ENCODE measurements at regions not wholly inside any gene's neighbourhood (a gene's known extent, or its start where the extent isn't known, plus 50 kb on each side); places are given as distances from the start of the nearest gene placed in this dataset.

DNA sequence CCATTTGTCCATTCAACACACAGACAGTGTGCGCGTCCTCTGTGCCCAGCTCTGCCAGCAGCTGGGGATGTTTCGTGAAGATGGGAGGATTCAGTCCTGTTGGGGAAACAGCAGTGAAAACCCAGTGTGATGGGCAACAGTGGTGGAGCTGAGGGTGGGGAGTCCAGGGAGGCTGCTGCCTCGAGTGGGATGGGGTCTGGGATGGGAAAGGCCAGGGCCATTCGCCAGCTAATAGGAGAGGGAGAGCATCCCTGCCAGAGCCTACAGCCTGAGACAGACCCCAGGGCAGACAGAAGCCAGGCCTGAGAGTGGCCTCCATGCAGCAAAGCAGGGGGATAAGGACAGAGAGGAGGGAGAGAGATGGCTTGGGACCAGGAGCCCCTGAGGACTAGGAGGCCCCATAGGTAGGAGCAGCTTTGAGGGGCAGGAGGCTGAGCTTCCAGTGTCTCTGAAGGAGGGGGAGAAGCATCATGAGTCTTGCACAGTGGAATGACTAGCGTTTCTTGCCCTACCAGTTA lies 252.6 kb downstream of the NPHP4 start:
- Histone ChIP-seq H3K4me1 (ENCODE audit: control insufficient read depth in 1 of 2, insufficient read depth in 2 of 2, low read length in 2 of 2) (no peaks in the 10 kb centered on the region), H3K4me3 (replicated peaks in 1 of 2; ENCODE audit: low read depth in 1 of 2, low read length in 2 of 2) (no peak overlapping the region), H3K27ac (ENCODE audit: low read depth, low read length) (no peak overlapping the region), H3K27me3 (ENCODE audit: insufficient read depth, low read length) (peaks cover 46% of the 10 kb centered on the region), H4K20me1 (ENCODE audit: insufficient read depth) (no peaks in the 10 kb centered on the region), H3K9ac (ENCODE audit: low read length) (no peak overlapping the region), H3K9me3 (ENCODE audit: control insufficient read depth in 1 of 2, insufficient read depth in 1 of 2, low read depth in 1 of 2, low read length in 2 of 2) (no peaks in the 10 kb centered on the region), H3K79me2 (ENCODE audit: insufficient read depth, low read length) (no peaks in the 10 kb centered on the region), H3K9me2 (ENCODE audit: insufficient read depth) (no peaks in the 10 kb centered on the region), H3K4me2 (ENCODE audit: low read length) (no peak overlapping the region), H2AFZ (ENCODE audit: low read depth, low read length, poor library complexity, severe bottlenecking) (no peak overlapping the region), H3K36me3 (ENCODE audit: control insufficient read depth in 1 of 2, insufficient read depth in 2 of 2, low read length in 2 of 2) (no peaks in the 10 kb centered on the region)
- ChIA-PET CTCF (no interaction called here), RAD21 (ENCODE audit: low non-redundant PET in 1 of 2, low total read pairs in 2 of 2, uncharacterized antibody in 2 of 2, unreplicated experiment in 2 of 2) (no interaction called here), POLR2A (no interaction called here)
- intact Hi-C loops (cut with micrococcal nuclease): loop anchor here (10.0 kb wide), 1 partner anchor 235 kb away; no protein-coding TSS in a partner anchor
- TF ChIP-seq RAD21 (IDR thresholded peaks at IDR 0.05; ENCODE audit: low read depth): no peak
- DNase-seq (ENCODE audit: low read depth, low spot score) (no peak), ATAC-seq (no peak)
- BruUV-seq (replicated peaks): no TSS peak

- no peaks in the 10 kb centered on the region for H3K79me2 ChIP-seq (ENCODE audit: insufficient read depth, low read length)
- H3K4me3 ChIP-seq (replicated peaks in 1 of 2; ENCODE audit: low read depth in 1 of 2, low read length in 2 of 2): no peak overlapping the region
- no TSS peak for BruUV-seq (replicated peaks)
- intact Hi-C loops (cut with micrococcal nuclease): no loop called here
- H3K9me3 ChIP-seq (ENCODE audit: control insufficient read depth in 1 of 2, insufficient read depth in 1 of 2, low read depth in 1 of 2, low read length in 2 of 2): no peaks in the 10 kb centered on the region
- H3K27me3 ChIP-seq (ENCODE audit: insufficient read depth, low read length): peaks cover 52% of the 10 kb centered on the region
- no peak overlapping the region for H3K4me2 ChIP-seq (ENCODE audit: low read length)
- TF ChIP-seq SRF (IDR thresholded peaks at IDR 0.05; ENCODE audit: low read depth) (no peak), SP1 (IDR thresholded peaks at IDR 0.05; ENCODE audit: low read depth) (no peak), EZH2phosphoT487 (IDR thresholded peaks at IDR 0.05; ENCODE audit: borderline replicate concordance) (no peak), POLR2AphosphoS5 (IDR thresholded peaks at IDR 0.05; ENCODE audit: low read depth, low read length) (no peak), CBX3 (IDR thresholded peaks at IDR 0.05; ENCODE audit: low read depth) (no peak), ZNF274 (IDR thresholded peaks at IDR 0.05; ENCODE audit: low read depth, low read length) (no peak), RAD21 (IDR thresholded peaks at IDR 0.05; ENCODE audit: low read depth) (no peak)
- TF ChIP-seq, protein P1, sequence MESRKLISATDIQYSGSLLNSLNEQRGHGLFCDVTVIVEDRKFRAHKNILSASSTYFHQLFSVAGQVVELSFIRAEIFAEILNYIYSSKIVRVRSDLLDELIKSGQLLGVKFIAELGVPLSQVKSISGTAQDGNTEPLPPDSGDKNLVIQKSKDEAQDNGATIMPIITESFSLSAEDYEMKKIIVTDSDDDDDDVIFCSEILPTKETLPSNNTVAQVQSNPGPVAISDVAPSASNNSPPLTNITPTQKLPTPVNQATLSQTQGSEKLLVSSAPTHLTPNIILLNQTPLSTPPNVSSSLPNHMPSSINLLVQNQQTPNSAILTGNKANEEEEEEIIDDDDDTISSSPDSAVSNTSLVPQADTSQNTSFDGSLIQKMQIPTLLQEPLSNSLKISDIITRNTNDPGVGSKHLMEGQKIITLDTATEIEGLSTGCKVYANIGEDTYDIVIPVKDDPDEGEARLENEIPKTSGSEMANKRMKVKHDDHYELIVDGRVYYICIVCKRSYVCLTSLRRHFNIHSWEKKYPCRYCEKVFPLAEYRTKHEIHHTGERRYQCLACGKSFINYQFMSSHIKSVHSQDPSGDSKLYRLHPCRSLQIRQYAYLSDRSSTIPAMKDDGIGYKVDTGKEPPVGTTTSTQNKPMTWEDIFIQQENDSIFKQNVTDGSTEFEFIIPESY (IDR thresholded peaks at IDR 0.05; ENCODE audit: extremely low read depth, insufficient replicate concordance, low read length): no peak
- H4K20me1 ChIP-seq (ENCODE audit: insufficient read depth): no peaks in the 10 kb centered on the region
- ChIA-PET RAD21 (ENCODE audit: low non-redundant PET in 1 of 2, low total read pairs in 2 of 2, uncharacterized antibody in 2 of 2, unreplicated experiment in 2 of 2) (no interaction called here), POLR2A (no interaction called here), CTCF (no interaction called here)
- H3K27ac ChIP-seq (ENCODE audit: low read depth, low read length): no peak overlapping the region
- no peak overlapping the region for H2AFZ ChIP-seq (ENCODE audit: low read depth, low read length, poor library complexity, severe bottlenecking)
- H3K9me2 ChIP-seq (ENCODE audit: insufficient read depth): no peaks in the 10 kb centered on the region
- H3K4me1 ChIP-seq (ENCODE audit: control insufficient read depth in 1 of 2, insufficient read depth in 2 of 2, low read length in 2 of 2): no peaks in the 10 kb centered on the region
- ATAC-seq (no peak), DNase-seq (ENCODE audit: low read depth, low spot score) (no peak)
- no peak overlapping the region for H3K9ac ChIP-seq (ENCODE audit: low read length)
- H3K36me3 ChIP-seq (ENCODE audit: control insufficient read depth in 1 of 2, insufficient read depth in 2 of 2, low read length in 2 of 2): no peaks in the 10 kb centered on the region
Observed at GRCh38 chr1:5738911-5739462, 253.2 kb downstream of the NPHP4 start.

All from HCT116 (cell line).